Erythroblast (primary cell): ENCODE measurements at regions not wholly inside any gene's neighbourhood (a gene's known extent, or its start where the extent isn't known, plus 50 kb on each side); places are given as distances from the start of the nearest gene placed in this dataset.

Source experiments
- GATA1 ChIP-seq: IDR thresholded peaks from 2 replicates; pipeline ENCODE4 v1.6.1; 2011; ENCODE audit warnings: low read depth, mild to moderate bottlenecking, control low read depth, low read length, moderate library complexity
- POLR2A ChIP-seq: IDR thresholded peaks from 2 replicates; pipeline ENCODE4 v1.6.1; 2011; ENCODE audit warnings: mild to moderate bottlenecking, low read length

DNA sequence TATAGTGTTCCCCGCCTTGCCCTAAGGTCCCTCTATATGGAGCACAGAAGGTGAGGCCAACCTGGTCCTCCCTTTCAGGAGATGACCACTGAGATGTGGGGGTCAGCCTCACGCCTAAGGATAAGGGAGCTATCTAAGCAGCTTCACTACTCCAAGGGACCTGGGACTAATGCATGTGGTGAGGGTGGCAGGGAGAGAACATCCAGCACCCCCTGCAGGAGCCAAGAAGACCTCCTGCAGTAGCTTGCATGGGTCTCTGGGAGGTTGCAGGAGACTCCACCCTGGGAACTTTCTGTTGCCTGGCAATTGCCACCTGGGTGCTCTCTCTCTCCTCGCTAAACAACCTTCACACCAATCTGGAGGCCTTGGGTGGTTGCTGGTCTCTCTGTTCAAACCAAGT, 93.0 kb upstream of the KLHL29 start:
- TF ChIP-seq POLR2A (no peak), GATA1 (no peak)
